ENCODE measurements at regions not wholly inside any gene's neighbourhood (a gene's known extent, or its start where the extent isn't known, plus 50 kb on each side); places are given as distances from the start of the nearest gene placed in this dataset.

GRCh38 chr3:69690-70089 lies 126.9 kb upstream of the CHL1 start:
- TF ChIP-seq CTCF (IDR thresholded peaks at IDR 0.05): no peak
- no peak for TF ChIP-seq POLR2A (IDR thresholded peaks at IDR 0.05)

Data from uterus (tissue), 2 donors.